ENCODE measurements at regions not wholly inside any gene's neighbourhood (a gene's known extent, or its start where the extent isn't known, plus 50 kb on each side); places are given as distances from the start of the nearest gene placed in this dataset.

DNA sequence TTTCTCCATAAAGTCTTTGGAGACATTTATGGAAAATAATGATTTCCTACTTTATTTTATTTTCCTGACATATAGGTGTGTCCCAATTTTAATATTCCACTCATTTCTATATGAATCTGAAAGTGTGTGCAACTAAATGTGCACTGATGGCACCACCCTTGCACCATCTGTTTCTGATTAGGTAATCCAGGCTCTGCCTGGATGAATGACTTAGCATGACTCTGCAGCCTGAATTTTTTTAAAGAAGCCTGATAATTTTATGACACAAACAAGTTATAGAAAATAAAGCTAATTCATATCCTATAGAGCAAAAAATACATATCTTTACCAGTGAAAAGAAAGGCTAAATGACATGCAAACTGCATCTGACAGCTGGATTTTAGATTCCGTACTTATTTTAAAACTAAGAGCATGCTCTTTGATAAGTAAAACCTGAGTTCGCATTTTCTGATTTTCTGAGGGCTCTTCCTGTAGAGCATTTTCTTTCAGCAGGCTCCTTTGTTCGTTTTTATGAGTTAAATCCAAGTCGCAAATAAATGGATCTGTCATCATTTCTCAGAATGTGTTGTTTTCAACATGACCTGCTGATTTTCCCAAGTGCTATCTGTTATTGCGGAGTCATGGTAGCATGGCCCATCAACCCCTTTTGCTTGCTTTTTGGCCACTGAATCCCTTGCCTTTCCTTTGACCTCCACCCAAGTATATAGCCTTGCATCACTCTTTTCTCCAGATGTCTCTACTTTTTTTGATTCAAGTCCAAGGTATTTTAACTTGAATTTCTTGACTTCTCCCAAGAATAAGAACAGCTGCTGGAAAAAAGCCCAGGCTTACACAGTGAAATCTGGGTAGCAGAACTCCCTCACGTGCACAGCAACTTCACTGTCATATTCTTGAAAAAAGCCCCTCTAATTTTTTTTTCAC lies 52.8 kb upstream of the LYPLAL1 start:
- Histone ChIP-seq H3K9me3 (no peaks in the 10 kb centered on the region), H3K27ac (peak overlapping the region; percentile 36 to 66; a peak in 4 of 6 replicates), H3K4me2 (0 out of 3 replicates have a peak overlapping the region, but pooled peaks have one; percentile 22), H3K4me3 (no peak overlapping the region), H3K4me1 (peaks cover 14% of the 10 kb centered on the region; the same call in 2 of the 3 replicates)
- no peak for ATAC-seq
- TF ChIP-seq, protein P1, sequence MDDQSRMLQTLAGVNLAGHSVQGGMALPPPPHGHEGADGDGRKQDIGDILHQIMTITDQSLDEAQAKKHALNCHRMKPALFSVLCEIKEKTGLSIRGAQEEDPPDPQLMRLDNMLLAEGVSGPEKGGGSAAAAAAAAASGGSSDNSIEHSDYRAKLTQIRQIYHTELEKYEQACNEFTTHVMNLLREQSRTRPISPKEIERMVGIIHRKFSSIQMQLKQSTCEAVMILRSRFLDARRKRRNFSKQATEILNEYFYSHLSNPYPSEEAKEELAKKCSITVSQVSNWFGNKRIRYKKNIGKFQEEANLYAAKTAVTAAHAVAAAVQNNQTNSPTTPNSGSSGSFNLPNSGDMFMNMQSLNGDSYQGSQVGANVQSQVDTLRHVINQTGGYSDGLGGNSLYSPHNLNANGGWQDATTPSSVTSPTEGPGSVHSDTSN (IDR thresholded peaks at IDR 0.05): no peak
- 0 out of 2 replicates have a peak, but pooled peaks have one; percentile 2 for TF ChIP-seq NFE2L2 (conservative IDR thresholded peaks at IDR 0.05; ENCODE audit: low read length)
- peak in 1 of 2 experiments; percentile 34; a peak in 1 of 4 replicates for TF ChIP-seq CEBPB (IDR thresholded peaks at IDR 0.05)
- ChIA-PET CTCF (no interaction called here), POLR2A (no interaction called here)
- FAIRE-seq: no peak
- WGBS (ENCODE audit: missing lambda C conversion rate): 81% methylated on average over 6 of the region's 6 CpGs
- peak in 1 of 2 experiments; percentile 53 for DNase-seq (ENCODE audit: low read depth in 1 of 2, low spot score in 1 of 2)

DNA sequence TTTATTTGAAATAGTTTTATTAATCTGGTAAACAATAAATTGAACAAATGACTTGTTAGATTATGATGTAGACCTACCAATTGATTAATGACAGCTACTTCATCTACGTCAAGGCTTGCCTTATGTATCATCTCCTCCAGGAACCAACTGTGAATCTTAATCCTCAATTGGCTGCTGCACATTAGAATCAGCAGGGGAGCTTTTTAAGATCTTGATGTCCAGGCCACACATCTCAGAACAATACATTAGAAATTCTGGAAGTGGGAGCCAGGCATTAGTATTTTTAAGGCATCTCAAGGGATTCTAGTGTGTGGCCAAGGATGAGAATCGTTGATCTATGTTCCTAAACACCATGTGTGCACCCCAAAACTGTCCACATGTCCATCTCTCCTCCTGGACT lies 52.0 kb upstream of the LYPLAL1 start:
- H3K4me1 ChIP-seq: peaks cover 14% of the 10 kb centered on the region; the same call in 2 of the 3 replicates
- H3K27ac ChIP-seq: peak overlapping the region in 1 of 2 experiments; percentile 56; a peak in 2 of 6 replicates
- no peaks in the 10 kb centered on the region for H3K9me3 ChIP-seq
- ChIA-PET POLR2A (no interaction called here), CTCF (no interaction called here)
- FAIRE-seq: no peak
- WGBS (ENCODE audit: missing lambda C conversion rate): 83% methylated on average over 2 of the region's 2 CpGs
- TF ChIP-seq FOSB (CRISPR knock-in tag; IDR thresholded peaks at IDR 0.05) (no peak), FOSL2 (IDR thresholded peaks at IDR 0.05) (no peak), FOSL2 (CRISPR knock-in tag; IDR thresholded peaks at IDR 0.05) (no peak), FOXS1 (CRISPR knock-in tag; IDR thresholded peaks at IDR 0.05) (no peak), SREBF2 (IDR thresholded peaks at IDR 0.05) (no peak), EHMT2 (IDR thresholded peaks at IDR 0.05; ENCODE audit: low read depth) (no peak), NFE2L2 (conservative IDR thresholded peaks at IDR 0.05; ENCODE audit: low read length) (no peak), JUNB (IDR thresholded peaks at IDR 0.05) (no peak), CEBPB (IDR thresholded peaks at IDR 0.05) (no peak), MAZ (IDR thresholded peaks at IDR 0.05; ENCODE audit: borderline replicate concordance, low read depth, low read length) (no peak), RNF2 (IDR thresholded peaks at IDR 0.05; ENCODE audit: borderline replicate concordance, low read depth) (no peak), RFX5 (IDR thresholded peaks at IDR 0.05) (no peak)
- TF ChIP-seq, protein P2, sequence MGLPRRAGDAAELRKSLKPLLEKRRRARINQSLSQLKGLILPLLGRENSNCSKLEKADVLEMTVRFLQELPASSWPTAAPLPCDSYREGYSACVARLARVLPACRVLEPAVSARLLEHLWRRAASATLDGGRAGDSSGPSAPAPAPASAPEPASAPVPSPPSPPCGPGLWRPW (IDR thresholded peaks at IDR 0.05): no peak
- TF ChIP-seq, protein P3, sequence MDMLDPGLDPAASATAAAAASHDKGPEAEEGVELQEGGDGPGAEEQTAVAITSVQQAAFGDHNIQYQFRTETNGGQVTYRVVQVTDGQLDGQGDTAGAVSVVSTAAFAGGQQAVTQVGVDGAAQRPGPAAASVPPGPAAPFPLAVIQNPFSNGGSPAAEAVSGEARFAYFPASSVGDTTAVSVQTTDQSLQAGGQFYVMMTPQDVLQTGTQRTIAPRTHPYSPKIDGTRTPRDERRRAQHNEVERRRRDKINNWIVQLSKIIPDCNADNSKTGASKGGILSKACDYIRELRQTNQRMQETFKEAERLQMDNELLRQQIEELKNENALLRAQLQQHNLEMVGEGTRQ (IDR thresholded peaks at IDR 0.05): no peak
- TF ChIP-seq, protein P4, sequence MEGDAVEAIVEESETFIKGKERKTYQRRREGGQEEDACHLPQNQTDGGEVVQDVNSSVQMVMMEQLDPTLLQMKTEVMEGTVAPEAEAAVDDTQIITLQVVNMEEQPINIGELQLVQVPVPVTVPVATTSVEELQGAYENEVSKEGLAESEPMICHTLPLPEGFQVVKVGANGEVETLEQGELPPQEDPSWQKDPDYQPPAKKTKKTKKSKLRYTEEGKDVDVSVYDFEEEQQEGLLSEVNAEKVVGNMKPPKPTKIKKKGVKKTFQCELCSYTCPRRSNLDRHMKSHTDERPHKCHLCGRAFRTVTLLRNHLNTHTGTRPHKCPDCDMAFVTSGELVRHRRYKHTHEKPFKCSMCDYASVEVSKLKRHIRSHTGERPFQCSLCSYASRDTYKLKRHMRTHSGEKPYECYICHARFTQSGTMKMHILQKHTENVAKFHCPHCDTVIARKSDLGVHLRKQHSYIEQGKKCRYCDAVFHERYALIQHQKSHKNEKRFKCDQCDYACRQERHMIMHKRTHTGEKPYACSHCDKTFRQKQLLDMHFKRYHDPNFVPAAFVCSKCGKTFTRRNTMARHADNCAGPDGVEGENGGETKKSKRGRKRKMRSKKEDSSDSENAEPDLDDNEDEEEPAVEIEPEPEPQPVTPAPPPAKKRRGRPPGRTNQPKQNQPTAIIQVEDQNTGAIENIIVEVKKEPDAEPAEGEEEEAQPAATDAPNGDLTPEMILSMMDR (IDR thresholded peaks at IDR 0.05): no peak
- no peak overlapping the region for H3K4me2 ChIP-seq
- DNase-seq (ENCODE audit: low read depth in 1 of 2, low spot score in 1 of 2): no peak
- no peak for ATAC-seq
- H3K4me3 ChIP-seq: no peak overlapping the region

DNA sequence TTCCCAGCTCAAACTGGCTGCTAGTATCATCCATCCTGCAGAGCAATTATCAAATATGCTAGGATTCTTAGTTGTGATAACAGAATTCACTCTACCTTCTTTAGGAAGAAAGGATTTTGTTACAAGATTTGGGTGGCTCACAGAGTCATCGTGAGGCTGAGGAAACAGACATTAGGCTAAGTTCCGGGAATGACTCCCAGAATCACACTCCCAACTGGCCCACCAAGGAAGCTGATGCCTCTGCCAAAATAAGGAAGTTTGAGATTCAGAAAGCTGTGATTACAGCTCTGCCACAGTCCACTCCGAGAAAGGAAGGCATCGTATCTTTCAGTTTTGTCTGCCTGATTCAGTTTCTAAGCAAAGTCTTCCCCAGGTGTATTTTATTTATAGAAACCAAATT lies 50.6 kb upstream of the LYPLAL1 start:
- ChIA-PET CTCF (no interaction called here), POLR2A (no interaction called here)
- TF ChIP-seq RARB (CRISPR knock-in tag; IDR thresholded peaks at IDR 0.05) (no peak), RNF2 (IDR thresholded peaks at IDR 0.05; ENCODE audit: borderline replicate concordance, low read depth) (no peak)
- H3K9me3 ChIP-seq: no peaks in the 10 kb centered on the region
- H3K4me2 ChIP-seq: no peak overlapping the region
- 90% methylated on average over 4 of the region's 4 CpGs for WGBS (ENCODE audit: missing lambda C conversion rate)
- DNase-seq (ENCODE audit: low read depth in 1 of 2, low spot score in 1 of 2) (no peak), FAIRE-seq (no peak), ATAC-seq (no peak)
- H3K27ac ChIP-seq: peak overlapping the region in 1 of 2 experiments; percentile 10; a peak in 1 of 6 replicates
- no peak overlapping the region for H3K4me3 ChIP-seq
- H3K4me1 ChIP-seq: peaks cover 14% of the 10 kb centered on the region; the same call in 2 of the 3 replicates

Small RNAs in the stretch of these regions (small RNA-seq; reads per million reads assigned to genes)
- gene RF00012: 0 reads per million in 6 experiments
